ENCODE measurements at regions not wholly inside any gene's neighbourhood (a gene's known extent, or its start where the extent isn't known, plus 50 kb on each side); places are given as distances from the start of the nearest gene placed in this dataset.

DNA sequence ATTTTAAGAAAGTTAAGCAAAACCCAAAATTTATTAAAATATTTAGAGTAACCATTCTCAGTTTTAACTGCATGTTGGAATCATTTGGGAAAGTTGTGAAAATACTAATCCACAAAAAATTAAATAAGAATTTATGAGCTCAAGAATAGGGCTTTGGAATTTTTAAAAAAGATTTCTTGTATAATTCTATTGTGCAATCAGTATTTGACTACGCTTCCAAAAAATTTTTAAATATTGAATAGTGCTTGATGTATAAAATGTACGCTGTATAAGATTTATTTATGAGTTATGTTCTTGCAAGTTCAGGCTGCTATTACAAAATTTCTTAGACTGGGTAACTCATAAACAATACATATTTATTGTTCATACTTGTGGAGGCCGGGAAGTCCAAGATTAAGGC is 571.7 kb downstream of the MMUT start:
- TF ChIP-seq TAF1 (IDR thresholded peaks at IDR 0.05; ENCODE audit: borderline replicate concordance, low read depth, low read length) (no peak), POLR2A (IDR thresholded peaks at IDR 0.05; ENCODE audit: low read depth, low read length) (no peak)
